ENCODE measurements at regions not wholly inside any gene's neighbourhood (a gene's known extent, or its start where the extent isn't known, plus 50 kb on each side); places are given as distances from the start of the nearest gene placed in this dataset.

DNA sequence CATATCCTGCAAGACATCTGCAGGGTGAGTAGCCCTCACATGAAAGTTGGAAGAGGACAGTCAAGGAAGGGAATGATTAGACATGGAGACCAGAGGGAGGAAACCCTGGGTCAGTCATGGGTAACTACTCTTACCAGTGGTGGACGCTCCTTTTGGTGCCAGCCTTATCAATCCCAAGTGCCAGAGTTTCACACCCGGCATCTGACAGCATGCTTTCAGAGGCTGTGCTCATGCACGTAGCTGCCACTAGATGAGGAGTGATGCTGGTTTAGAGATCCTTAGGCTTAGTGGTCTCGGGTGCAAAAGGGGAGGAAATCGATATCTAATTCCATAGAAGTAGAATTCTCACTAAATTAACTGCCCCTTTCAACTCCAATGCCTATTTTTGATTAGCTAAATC lies 100.8 kb downstream of the PLCE1 start:
- H3K4me3 ChIP-seq, result no peak overlapping the region

DNA sequence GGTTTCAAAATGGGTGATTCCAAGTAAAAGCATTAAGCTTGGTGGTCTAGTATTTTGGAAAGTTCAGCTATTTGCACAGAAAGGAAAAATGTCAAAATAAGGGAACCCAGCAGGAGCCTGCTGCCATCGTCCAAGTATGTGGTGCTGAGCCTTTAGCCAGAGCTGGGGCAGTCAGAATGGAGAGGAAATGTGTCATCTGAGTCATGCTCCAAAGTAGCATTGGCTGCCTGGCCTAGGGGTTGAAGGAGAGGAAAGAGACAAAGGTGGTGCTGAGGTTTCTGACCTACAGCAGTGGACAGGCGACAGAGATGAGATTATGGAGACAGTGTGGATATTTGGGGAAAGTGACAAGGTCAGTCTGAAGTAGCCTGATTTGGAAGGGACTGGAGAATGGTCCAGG lies 103.9 kb downstream of the PLCE1 start:
- TF ChIP-seq, protein P1, sequence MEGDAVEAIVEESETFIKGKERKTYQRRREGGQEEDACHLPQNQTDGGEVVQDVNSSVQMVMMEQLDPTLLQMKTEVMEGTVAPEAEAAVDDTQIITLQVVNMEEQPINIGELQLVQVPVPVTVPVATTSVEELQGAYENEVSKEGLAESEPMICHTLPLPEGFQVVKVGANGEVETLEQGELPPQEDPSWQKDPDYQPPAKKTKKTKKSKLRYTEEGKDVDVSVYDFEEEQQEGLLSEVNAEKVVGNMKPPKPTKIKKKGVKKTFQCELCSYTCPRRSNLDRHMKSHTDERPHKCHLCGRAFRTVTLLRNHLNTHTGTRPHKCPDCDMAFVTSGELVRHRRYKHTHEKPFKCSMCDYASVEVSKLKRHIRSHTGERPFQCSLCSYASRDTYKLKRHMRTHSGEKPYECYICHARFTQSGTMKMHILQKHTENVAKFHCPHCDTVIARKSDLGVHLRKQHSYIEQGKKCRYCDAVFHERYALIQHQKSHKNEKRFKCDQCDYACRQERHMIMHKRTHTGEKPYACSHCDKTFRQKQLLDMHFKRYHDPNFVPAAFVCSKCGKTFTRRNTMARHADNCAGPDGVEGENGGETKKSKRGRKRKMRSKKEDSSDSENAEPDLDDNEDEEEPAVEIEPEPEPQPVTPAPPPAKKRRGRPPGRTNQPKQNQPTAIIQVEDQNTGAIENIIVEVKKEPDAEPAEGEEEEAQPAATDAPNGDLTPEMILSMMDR (IDR thresholded peaks at IDR 0.05; ENCODE audit: low read depth, low read length), result no peak
- no peak for DNase-seq (ENCODE audit: low read depth in 1 of 2, low spot score in 1 of 2)
- no peaks in the 10 kb centered on the region for H3K27me3 ChIP-seq
- H3K27ac ChIP-seq, result no peak overlapping the region
- H3K9me3 ChIP-seq (ENCODE audit: low read depth), result no peaks in the 10 kb centered on the region
- no peaks in the 10 kb centered on the region for H3K36me3 ChIP-seq
- no peaks in the 10 kb centered on the region for H3K4me1 ChIP-seq (ENCODE audit: low read depth)
- no peak overlapping the region for H3K4me3 ChIP-seq

More for the DNA sequence above, 100.8 kb downstream of the PLCE1 start:
- H3K9me3 ChIP-seq (ENCODE audit: low read depth), result no peaks in the 10 kb centered on the region
- TF ChIP-seq, protein P1 (IDR thresholded peaks at IDR 0.05; ENCODE audit: low read depth, low read length), result no peak
- H3K4me1 ChIP-seq (ENCODE audit: low read depth), result no peaks in the 10 kb centered on the region
- no peaks in the 10 kb centered on the region for H3K36me3 ChIP-seq
- no peak for DNase-seq (ENCODE audit: low read depth in 1 of 2, low spot score in 1 of 2)
- no peaks in the 10 kb centered on the region for H3K27me3 ChIP-seq
- no peak overlapping the region for H3K27ac ChIP-seq

DNA sequence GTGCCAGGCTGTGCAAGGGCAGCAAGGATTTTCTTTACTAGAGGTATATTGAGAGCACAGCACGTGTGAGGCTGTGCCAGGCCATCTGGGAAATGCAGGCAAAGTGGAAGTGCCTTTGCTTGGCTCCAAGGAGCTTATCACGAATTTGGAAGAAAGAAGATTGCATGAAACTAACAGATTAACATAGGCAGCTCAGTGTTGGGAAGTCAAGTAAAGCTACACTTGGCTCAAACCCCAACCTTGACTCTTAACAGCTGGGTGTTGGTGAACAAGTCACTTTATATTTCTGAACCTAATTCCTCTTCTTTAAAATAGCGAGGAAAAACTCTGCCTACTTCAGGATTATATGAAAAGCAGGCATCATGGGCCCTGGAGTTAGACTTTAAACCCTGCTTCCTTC lies 105.2 kb downstream of the PLCE1 start:
- DNase-seq (ENCODE audit: low read depth in 1 of 2, low spot score in 1 of 2), result peak in 1 of 2 donors; percentile 51
- Histone ChIP-seq H3K9me3 (ENCODE audit: low read depth) (no peaks in the 10 kb centered on the region), H3K4me3 (no peak overlapping the region), H3K4me1 (ENCODE audit: low read depth) (no peaks in the 10 kb centered on the region), H3K27me3 (no peaks in the 10 kb centered on the region), H3K27ac (no peak overlapping the region), H3K36me3 (no peaks in the 10 kb centered on the region)
- TF ChIP-seq, protein P1 (IDR thresholded peaks at IDR 0.05; ENCODE audit: low read depth, low read length), result no peak

- DNase-seq (ENCODE audit: low read depth in 1 of 2, low spot score in 1 of 2), result no peak
- Histone ChIP-seq H3K27ac (no peak overlapping the region), H3K4me1 (ENCODE audit: low read depth) (no peaks in the 10 kb centered on the region), H3K36me3 (no peaks in the 10 kb centered on the region), H3K27me3 (no peaks in the 10 kb centered on the region), H3K4me3 (no peak overlapping the region), H3K9me3 (ENCODE audit: low read depth) (no peaks in the 10 kb centered on the region)
- TF ChIP-seq, protein P1 (IDR thresholded peaks at IDR 0.05; ENCODE audit: low read depth, low read length), result no peak
These were observed 108.2 kb downstream of the PLCE1 start for GRCh38 chr10:94101894-94102293.

DNA sequence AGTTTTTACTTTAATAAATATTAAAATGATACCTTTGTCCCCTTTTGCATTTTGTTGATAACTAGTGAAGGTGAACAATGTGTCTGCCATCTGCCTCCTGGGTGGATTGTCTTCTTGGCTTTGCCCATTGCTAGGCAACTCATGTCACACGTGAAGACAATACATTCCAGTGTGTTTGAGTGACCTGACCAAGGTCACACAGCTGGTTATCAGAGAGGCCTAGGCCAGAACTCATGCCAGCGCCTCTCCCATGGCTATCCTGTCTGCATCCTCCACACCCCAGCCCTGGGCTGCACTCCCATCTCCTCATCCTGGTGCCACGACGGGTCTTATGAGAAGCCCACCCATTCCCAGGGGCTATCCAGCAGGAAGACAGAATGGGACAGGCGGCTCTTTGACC lies 108.7 kb downstream of the PLCE1 start:
- no peaks in the 10 kb centered on the region for H3K27me3 ChIP-seq
- H3K4me3 ChIP-seq, result no peak overlapping the region
- no peak overlapping the region for H3K27ac ChIP-seq
- H3K36me3 ChIP-seq, result no peaks in the 10 kb centered on the region
- H3K9me3 ChIP-seq (ENCODE audit: low read depth), result no peaks in the 10 kb centered on the region
- no peaks in the 10 kb centered on the region for H3K4me1 ChIP-seq (ENCODE audit: low read depth)
- TF ChIP-seq, protein P1 (IDR thresholded peaks at IDR 0.05; ENCODE audit: low read depth, low read length), result no peak
- no peak for DNase-seq (ENCODE audit: low read depth in 1 of 2, low spot score in 1 of 2)

GRCh38 chr10:94103192-94103591 lies 109.5 kb downstream of the PLCE1 start:
- Histone ChIP-seq H3K27me3 (no peaks in the 10 kb centered on the region), H3K36me3 (no peaks in the 10 kb centered on the region), H3K4me1 (ENCODE audit: low read depth) (no peaks in the 10 kb centered on the region), H3K9me3 (ENCODE audit: low read depth) (no peaks in the 10 kb centered on the region), H3K4me3 (no peak overlapping the region), H3K27ac (no peak overlapping the region)
- TF ChIP-seq, protein P1 (IDR thresholded peaks at IDR 0.05; ENCODE audit: low read depth, low read length), result no peak
- DNase-seq (ENCODE audit: low read depth in 1 of 2, low spot score in 1 of 2), result no peak
